Left ventricle myocardium superior (tissue), 1 donor: ENCODE measurements at regions not wholly inside any gene's neighbourhood (a gene's known extent, or its start where the extent isn't known, plus 50 kb on each side); places are given as distances from the start of the nearest gene placed in this dataset.
"Not testable (repeated sequence)": the region's sequence is repeated elsewhere in the genome, so short reads cannot be mapped to it uniquely, and the experiment has no call there.

Source experiments
- ATAC-seq: fragments of 200-7000 bp; cut with Tn5 transposase; one replicate; pipeline ENCODE4 v1.9.1; 2020; ENCODE audit warnings: mild to moderate bottlenecking, moderate library complexity
- DNase-seq: peaks from one replicate; pipeline ENCODE4 v3.0.0-alpha.2; 2020
- intact Hi-C: fragments of 100-400 bp; cut with micrococcal nuclease; formaldehyde crosslinking; loops from one replicate; pipeline ENCODE4 v1.11.0; 2022
- donor health status: DM: no; HTN: yes; CAD: no; lungs with severe emphysema.

DNA sequence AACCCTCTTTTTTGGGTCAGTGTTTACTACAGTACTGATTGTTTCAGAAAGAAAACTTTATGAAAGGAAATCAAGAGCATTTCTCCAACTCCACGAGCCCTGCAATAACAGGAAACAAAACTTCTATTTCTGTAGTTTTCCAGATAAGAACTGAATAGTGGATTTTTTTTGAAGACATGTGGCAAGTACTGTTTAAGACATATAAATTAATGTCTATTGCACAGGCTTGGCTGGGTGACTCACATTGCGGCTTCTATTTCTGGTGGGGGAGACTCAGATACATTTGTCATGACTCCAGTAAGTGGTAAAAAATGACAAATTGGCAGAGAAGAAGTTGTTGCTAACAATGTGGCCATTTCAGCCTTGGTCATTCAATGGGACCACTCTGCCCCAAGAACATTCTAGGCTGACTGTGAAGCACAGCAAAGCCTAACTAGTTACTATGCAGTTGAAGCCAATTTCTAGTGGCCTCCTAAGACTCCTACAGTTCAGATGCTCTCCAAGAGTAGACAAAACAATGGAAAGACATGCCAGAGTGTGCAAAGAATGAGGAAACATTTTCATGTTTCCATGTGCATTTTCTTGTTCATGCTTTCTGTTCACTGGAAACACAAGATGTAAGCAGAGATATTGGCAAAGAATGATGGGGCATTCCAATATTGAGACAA, 200.9 kb downstream of the EDN1 start:
- ATAC-seq: no peak
- intact Hi-C loops: no loop called here
- no peak for DNase-seq

DNA sequence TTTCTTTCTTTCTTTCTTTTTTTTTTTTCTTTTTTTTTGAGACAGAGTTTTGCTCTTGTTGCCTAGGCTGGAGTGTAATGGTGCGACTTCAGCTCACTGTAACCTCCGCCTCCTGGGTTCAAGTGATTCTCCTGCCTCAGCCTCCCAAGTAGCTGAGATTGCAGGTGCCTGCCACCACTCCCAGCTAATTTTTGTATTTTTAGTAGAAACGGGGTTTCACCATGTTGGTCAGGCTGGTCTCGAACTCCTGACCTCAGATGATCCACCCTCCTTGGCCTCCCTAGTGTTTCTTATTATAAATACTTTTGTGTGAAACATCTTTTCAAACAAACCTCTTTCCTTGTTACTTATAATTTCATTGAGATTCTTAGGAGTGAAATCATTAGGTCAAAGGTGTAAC, 202.8 kb downstream of the EDN1 start:
- intact Hi-C loops, DNase-seq, ATAC-seq: not testable (repeated sequence)

DNA sequence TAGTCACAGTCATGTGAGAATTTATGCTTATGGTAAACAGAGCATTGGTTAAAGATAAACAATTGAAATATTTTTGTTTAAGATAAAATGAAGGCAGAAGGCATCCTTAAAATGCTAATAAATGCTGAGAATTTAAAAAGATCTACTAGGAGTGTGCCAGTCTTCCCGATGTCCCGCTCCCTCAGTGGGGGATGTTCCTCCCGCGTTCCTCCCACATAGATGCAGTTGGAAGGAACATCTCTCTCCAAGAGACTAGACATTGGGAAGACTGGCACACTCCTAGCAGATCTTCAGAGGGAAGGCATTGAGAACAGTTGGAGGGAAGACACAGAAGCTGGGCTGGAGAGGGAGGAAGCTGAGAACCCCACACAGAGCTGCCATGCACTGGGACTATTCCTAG, 203.3 kb downstream of the EDN1 start:
- intact Hi-C loops: no loop called here
- DNase-seq (no peak), ATAC-seq (no peak)

DNA sequence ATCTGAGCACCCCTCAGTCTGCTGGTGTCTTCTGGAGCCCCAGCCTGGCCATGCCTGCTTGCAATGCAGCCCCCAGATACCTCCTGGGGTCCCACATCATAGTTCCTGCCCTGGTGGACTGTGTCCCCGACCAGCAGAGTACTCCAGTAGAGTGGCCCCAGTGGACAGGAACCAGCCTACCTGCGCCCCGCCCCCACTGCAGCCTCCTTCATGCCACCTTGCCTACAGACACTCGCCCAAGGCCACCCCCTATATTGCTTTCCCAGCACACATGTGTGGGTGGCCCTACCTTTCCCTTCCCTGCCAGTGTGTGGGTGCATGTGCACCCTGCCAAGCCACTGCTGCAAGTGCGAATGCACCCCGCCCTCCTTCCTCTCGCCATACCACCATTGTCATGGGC, 204.0 kb downstream of the EDN1 start:
- intact Hi-C loops: no loop called here
- ATAC-seq (no peak), DNase-seq (no peak)

DNA sequence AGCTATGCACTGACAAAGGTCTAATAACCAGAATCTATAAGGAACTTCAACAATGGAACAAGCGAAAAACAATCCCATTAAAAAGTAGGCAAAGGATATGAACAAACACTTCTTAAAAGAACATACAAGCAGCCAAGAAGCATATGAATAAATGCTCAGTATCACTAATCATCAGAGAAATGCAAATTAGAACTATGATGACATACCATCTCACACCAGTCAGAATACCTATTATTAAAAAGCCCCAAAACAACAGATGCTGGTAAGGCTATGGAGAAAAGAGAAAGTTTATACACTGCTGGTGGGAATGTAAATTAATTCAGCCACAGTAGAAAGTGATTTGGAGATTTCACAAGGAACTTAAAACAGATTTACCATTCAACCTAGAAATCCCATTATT, 211.8 kb downstream of the EDN1 start:
- DNase-seq (no peak), ATAC-seq (no peak)
- intact Hi-C loops: no loop called here

DNA sequence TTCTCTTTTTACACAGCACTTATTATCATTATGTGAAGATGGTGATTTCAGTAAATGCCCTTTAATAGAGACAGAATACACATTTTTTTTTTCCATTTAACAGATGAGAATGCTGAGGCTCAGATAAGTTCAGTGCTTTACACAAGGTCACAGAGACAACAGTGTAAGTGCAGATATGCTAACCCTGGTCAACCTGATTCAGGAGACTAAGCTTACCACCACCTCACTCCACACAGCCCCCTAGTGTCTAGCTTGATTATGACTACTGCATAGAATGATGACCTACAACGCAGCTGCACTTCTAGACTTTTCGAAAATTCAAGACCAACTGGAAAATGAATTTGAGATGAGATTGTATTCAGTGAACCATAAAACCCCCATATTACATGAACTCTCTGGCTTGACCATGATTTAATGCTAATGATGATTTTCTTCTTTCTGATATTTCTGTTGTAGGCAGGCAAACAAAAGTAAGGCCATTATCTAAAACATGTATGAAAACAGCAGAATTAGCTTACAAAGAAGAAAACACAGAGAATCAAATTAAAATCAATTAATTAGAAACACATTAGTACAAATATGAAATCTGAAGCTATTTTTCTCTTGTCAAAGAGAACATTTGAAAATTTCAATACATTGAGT, 212.1 kb upstream of the PHACTR1 start:
- ATAC-seq: no peak
- no peak for DNase-seq
- intact Hi-C loops: no loop called here

DNA sequence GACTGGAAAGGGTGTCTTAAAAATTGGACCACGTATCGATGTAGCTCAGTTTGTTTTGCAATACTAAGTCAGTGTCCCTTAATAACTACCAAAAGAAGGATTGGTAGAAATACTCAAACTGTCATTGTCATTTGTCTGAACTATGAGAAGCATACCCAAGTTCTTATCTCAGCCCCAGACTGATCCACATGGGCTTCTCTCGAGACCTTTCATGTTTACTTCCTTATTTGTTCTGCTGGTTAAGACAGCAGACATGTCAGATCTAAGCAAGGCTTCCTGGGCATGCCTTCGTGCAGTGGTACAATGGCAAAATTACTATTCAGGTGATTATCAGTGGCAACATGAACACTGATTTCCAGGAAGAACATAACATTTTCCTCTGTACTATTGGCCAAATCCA, 211.1 kb upstream of the PHACTR1 start:
- no peak for ATAC-seq
- DNase-seq: no peak
- intact Hi-C loops: no loop called here

DNA sequence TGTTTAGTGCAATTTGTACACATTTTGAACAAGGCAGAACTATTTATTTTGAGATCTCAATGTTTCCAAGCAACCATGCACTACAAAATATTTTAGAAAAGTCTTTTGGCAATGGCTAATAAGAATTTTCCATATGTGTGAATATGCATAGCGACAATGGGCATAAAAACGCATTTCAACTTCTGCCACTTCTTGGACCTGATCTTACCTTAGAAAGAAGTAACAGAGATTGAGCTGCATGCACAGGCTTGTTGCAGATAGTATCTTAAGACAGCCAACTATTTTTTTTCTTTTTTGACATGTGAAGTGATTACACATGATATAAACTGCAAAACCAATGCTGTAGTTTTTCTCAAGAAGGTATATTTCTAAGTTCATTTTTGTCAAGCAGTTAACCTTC, 210.4 kb upstream of the PHACTR1 start:
- DNase-seq (no peak), ATAC-seq (no peak)
- intact Hi-C loops: no loop called here

DNA sequence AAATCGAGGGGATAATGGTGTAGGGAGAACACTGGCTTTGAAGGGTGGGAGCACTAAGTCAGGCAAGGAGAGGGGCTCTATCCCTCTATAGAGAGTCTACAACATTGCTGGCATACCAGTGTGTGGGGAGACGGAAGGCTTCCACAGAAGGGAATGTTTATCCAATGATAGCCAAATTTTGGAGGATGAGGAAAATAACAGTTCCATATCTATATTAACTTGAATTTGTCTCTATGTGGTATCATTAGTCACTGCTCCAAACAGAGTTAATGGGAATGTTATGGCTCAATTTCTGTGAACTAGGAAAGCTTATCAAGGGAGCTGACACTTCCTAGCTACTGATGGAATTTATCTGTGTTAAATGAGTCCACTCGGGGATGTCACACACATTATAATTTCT, 208.9 kb upstream of the PHACTR1 start:
- intact Hi-C loops: no loop called here
- ATAC-seq: no peak
- no peak for DNase-seq

DNA sequence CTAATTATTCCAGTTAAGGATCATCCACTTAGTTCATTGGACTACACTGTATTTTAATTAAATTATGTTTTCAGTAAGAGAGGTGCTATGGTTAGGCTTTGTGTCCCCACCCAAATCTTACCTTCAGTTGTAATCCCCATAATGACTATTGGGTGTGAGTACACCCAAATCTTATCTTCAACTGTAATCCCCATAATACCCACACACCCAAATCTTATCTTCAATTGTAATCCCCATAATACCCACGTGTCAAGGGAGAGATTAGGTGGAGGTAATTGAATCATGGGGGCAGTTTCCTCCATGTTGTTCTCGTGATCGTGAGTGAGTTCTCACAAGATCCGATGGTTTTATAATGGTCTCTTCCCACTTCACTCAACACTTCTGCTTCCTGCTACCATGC, 208.0 kb upstream of the PHACTR1 start:
- DNase-seq: no peak
- no peak for ATAC-seq
- intact Hi-C loops: no loop called here

DNA sequence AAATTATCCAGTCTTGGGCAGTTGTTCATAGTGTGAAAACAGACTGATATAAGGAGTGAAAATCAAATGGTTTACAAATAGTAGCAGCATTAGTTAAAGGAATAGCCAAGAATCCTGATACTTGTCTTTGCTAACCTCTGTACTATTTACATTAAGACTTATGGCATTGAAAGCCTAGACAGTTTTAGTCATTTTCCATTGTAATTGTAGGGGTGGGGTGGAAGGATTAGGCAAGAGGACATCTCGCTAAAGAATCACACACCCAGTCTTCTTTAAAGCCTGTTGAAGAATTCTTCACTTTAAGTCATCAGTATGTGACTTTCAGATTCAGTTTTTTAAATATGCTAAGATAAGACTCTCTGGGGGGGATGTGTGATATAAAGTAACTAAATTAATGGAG, 207.5 kb upstream of the PHACTR1 start:
- no peak for DNase-seq
- intact Hi-C loops: no loop called here
- ATAC-seq: no peak

DNA sequence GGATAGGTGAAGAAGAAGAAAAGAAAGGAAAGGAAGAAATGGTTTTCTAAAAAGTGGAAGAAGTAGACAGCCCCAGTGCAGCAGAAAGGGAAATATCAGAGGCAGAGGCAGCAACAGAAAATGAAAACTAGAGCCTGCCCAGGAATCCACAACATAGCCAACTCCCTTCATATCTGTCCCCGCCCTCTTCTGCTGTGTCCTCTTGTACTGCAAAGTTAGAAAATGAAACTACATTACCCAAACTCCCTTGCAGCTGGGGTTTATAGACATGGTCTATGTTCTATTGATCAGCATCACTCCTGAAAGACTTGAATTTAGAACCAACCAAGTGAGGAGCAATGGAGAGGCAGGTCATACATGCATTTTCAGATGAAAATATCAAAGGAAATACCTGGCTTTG, 200.5 kb upstream of the PHACTR1 start:
- intact Hi-C loops: no loop called here
- DNase-seq (no peak), ATAC-seq (peak; percentile 66)

DNA sequence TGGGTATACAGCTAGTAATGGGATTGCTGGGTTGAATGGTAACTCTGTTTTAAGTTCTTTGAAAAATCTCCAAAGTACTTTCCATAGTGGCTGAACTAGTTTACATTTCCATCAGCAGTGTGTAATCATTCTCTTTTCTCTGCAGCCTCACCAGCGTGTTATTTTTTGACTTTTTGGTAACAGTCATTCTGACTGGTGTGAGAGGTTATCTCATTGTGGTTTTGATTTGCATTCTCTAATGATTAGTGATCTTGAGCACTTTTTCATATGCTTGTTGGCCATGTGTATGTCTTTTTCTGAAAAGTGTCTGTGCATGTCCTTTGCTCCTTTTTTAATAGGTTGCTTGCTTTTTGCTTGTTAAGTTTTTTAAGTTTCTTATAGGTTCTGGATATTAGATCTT, 194.2 kb upstream of the PHACTR1 start:
- DNase-seq: no peak

DNA sequence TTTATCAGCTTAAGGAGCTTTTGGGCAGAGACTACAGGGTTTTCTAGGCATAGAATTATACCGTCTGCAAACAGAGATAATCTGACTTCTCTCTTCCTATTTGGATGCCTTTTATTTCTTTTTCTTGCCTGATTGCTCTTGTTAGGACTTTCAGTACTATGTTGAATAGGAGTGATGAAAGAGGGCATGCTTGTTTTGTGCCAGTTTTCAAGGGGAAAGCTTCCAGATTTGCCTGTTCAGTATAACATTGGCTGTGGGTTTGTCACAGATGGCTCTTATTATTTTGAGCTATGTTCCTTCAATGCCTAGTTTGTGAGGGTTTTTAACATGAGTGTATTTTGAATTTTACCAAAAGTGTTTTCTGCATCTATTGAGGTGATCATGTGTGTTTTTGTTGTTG, 192.8 kb upstream of the PHACTR1 start:
- no peak for DNase-seq
- intact Hi-C loops: no loop called here
- no peak for ATAC-seq

More for the DNA sequence above, 194.2 kb upstream of the PHACTR1 start:
- intact Hi-C loops: no loop called here
- ATAC-seq: no peak

DNA sequence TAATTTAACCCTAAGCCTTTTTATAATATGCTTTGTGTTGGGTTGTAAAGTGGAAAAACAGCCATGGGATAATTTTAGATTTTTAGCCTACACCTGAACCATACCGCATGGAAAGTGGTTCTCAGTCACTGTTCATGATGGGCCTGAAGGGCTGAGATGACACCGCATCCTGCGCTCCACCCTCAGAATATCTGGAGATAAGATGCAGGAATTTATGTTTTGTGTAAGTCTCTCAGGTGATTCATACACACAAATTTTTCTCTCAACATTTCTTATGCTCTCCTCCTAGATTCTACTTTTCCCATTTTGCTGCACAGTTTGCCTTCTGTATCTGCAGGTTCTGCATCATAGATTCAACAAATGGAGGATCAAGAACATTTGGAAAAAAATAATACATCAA, 191.3 kb upstream of the PHACTR1 start:
- ATAC-seq (no peak), DNase-seq (no peak)
- intact Hi-C loops: no loop called here

DNA sequence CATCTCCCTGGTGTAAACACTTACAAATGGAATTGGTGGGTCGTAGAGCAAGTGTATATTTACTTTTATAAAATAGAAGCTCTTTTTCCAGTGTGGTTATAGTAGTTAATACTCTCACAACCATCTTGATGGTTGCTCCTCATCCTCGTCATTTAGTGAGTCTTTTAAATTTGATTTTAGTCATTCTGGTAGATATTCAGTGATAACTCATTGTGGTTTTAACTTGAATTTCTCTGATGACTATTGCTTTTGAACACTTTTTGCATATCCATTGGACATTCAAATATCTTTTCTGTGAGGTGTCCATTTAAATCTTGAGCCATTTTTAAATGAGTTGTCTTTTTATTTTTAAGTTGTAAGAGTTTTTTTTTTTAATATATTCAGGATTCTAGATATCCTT, 189.2 kb upstream of the PHACTR1 start:
- ATAC-seq: no peak
- no peak for DNase-seq
- intact Hi-C loops: no loop called here

DNA sequence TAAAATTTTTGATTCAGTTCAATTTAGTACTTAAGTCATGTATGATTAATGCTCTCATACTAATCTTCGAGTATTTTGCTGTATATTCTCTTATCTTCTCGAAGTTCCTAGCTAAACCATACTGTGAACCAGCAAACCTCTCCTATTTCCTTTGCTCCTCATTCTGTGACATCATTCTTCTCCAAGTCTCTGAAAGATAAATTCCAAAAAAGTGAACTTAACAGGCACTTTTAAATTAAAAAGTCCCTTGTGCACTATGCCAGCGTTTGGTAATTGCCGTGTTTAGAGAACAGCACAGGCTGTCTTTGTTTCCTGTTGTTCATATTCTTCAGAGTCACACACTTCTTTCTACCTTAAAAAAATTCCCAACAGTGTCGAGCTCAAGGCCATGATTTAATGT, 188.4 kb upstream of the PHACTR1 start:
- intact Hi-C loops: no loop called here
- DNase-seq (no peak), ATAC-seq (no peak)

DNA sequence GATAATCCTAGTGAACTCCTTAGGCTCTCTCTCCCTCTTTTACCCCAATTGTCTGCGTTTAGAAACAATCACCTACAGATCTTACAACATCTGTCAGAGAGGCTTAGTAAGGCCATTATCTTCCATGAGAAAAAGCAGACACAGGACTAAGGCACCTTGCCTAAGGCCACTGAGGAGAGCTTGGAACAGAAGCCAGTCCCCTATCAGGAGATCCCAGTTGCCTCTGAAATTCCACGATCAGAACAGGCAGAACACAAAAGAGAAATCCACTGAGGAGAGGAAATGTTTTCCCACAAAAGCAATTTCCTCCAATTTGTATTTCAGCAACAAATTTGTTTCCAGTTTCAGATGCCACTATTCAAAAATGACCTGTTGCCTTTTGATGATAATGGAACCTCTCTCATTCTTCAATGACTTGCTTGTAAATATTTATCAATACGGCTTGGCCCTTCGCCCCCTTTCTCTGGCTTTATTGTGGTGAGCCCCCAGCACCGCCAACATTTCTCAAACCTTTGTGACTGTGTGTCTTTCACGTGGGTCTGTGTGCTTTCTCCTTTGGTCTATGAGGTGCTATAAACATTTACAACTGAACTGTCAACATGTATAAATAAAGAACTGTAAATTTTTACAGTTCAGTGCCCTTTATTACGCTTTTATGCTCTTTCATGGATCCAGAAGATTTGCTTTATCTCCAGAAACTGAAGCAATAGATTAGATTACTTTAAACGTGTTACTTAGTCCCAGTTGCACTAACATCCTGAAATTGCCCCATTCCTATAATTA, 187.8 kb upstream of the PHACTR1 start:
- ATAC-seq: peak; percentile 64
- intact Hi-C loops: no loop called here
- DNase-seq: no peak

DNA sequence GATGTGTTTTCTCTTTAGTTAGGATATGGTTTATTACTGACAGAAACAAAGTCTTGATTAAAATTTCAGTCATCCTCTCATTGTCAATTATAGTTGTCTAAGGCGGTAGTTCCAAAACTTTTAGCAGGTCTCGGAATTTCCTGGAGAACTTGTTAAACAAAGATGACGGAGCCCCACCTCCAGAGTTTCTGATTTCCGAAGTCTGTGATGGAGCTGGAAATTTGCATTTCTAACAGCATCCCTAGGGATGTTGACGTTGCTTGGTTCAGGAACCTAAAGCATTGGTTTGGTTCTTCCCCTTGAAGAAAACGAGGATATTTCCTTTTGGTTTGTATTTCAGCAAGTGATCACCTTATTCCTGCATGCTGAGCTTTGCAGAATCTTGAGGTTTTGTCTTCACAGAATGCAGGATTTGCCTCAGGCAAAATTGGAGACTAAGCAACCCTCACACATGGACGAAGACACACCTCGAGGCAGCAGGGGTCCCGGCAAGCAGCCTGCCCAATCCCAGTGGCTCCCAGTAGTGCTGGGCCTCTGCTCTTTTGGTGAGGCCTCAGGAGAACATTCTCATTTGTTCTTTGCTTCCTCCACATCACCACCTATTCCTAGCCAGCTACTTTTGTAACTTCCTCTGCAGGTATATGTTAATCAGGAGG, 187.1 kb upstream of the PHACTR1 start:
- intact Hi-C loops: no loop called here
- ATAC-seq: no peak
- no peak for DNase-seq

DNA sequence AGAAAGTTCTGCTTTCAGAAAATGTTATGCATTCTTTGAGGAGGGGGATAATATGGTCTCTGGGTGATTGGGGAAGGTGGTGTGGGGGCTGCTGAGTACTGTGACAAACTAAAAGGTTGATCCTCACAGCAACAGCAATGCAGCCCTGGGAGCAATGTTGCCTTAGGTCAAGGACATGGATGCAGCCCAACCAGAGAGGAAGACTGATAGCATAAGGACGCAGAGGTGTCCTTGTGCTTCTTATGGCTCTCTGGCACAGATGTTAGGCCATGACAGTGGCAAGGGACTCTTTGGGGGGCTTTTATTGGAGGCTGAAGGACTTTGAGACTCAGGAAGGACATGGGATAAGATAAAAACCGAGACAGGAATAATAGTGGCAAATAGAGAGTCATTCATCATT, 186.2 kb upstream of the PHACTR1 start:
- DNase-seq (no peak), ATAC-seq (peak; percentile 63)
- intact Hi-C loops: no loop called here
